ENCODE measurements at regions not wholly inside any gene's neighbourhood (a gene's known extent, or its start where the extent isn't known, plus 50 kb on each side); places are given as distances from the start of the nearest gene placed in this dataset.
"Not testable (repeated sequence)": the region's sequence is repeated elsewhere in the genome, so short reads cannot be mapped to it uniquely, and the experiment has no call there.

DNA sequence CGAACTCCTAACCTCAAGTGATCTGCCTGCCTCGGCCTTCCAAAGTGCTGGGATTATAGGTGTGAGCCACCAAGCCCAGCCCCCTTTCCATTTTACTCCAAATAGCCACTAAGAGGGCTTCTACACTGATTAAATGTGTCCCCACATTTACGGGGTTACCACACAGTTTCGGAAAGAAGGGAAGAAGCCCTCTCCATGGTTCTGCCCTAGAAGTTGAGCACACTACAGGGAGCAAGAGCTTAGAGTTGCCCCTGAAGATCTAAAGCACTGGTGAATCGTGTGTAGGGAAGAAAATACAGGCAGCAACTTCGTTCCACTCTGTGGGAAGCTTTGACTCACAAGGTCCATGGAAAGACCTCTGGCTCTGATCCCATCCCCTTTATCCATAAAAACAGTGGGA lies 133.0 kb upstream of the PRKCQ start:
- ChIA-PET CTCF (no interaction called here), POLR2A (no interaction called here)
- H3K9me3 Mint-ChIP-seq (ENCODE audit: low read depth), result no peaks in the 10 kb centered on the region
- intact Hi-C loops (cut with DNase I, micrococcal nuclease), result no loop called here
- no peak for ATAC-seq
- no peak overlapping the region for H3K4me3 Mint-ChIP-seq
- H3K27ac Mint-ChIP-seq, result no peak overlapping the region
- peaks cover 9% of the 10 kb centered on the region for H3K4me1 Mint-ChIP-seq
- DNase-seq, result no peak
- H3K36me3 Mint-ChIP-seq (ENCODE audit: low read depth), result no peaks in the 10 kb centered on the region
- peaks cover 30% of the 10 kb centered on the region for H3K27me3 Mint-ChIP-seq

DNA sequence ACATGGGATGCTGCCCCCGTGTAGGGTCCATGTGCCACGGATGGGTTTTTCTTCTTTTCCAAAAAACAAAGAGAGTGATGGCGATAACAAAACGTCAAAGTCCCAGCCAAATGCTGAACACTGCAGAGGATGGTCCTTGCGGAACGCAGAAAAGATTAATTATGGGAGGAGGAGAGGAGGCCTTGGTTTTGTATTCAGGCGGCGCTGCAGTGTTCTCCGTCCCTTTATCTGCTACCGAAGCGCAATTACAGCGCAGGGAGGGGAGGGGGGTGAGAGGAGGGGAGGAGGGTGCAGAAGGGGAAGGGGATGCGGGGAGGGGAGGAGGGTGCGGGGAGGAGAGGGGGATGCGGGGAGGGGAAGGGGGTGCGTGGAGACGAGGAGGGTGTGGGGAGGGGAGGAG lies 131.8 kb upstream of the PRKCQ start:
- H3K27me3 Mint-ChIP-seq, result peaks cover 35% of the 10 kb centered on the region
- no peak overlapping the region for H3K4me3 Mint-ChIP-seq
- intact Hi-C loops (cut with DNase I, micrococcal nuclease), result no loop called here
- peaks cover 9% of the 10 kb centered on the region for H3K4me1 Mint-ChIP-seq
- CTCF ChIA-PET, result no interaction called here
- DNase-seq, result no peak
- no peak for ATAC-seq
- no peak overlapping the region for H3K27ac Mint-ChIP-seq
- H3K9me3 Mint-ChIP-seq (ENCODE audit: low read depth), result no peaks in the 10 kb centered on the region
- POLR2A ChIA-PET, result no interaction called here
- H3K36me3 Mint-ChIP-seq (ENCODE audit: low read depth), result no peaks in the 10 kb centered on the region

DNA sequence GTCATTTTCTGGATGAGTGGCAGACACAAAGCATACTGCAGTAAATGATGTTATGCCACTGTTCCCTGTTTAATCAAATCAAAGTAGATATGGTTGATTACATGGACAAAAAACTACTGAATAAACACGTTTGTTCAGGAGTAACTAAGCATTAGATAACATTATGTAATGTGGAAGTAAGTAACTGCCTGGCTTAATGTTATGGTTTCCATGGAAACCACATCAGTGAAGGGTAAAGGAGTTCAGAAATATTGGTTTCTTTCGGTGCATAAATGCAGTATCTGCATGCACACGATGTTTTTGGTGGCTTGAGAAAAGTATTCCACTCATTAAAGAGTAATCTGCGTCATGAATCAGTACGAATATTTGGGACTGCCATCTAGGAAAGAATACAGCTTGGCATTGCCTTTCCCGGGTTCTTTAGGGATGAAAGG lies 131.3 kb upstream of the PRKCQ start:
- H3K4me1 Mint-ChIP-seq, result peaks cover 9% of the 10 kb centered on the region
- CTCF ChIA-PET, result no interaction called here

DNA sequence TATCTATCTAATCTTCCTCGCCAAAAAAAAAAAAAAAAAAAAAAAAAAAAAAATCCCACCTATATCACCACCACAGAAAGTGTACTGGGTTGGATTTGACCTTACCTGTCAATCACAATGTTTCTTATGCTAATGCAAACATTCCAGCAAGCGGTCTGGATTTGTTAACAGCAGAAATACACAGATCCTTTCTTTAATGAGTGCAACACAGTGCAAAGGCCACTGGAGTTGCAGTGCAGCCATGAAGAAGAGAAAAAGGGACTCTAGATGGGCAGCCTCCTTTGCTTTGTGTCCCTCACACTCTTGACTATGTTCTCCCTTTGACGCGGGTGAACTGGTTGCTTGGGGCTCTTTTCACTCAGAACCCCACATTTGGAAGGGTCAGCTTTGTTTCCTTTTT lies 127.3 kb upstream of the PRKCQ start:
- intact Hi-C loops (cut with DNase I, micrococcal nuclease), result no loop called here
- no peak overlapping the region for H3K4me3 Mint-ChIP-seq
- DNase-seq, result no peak
- H3K9me3 Mint-ChIP-seq (ENCODE audit: low read depth), result no peaks in the 10 kb centered on the region
- H3K27ac Mint-ChIP-seq, result no peak overlapping the region
- ChIA-PET POLR2A (no interaction called here), CTCF (no interaction called here)
- no peaks in the 10 kb centered on the region for H3K36me3 Mint-ChIP-seq (ENCODE audit: low read depth)
- H3K27me3 Mint-ChIP-seq, result peaks cover 36% of the 10 kb centered on the region
- peaks cover 3% of the 10 kb centered on the region for H3K4me1 Mint-ChIP-seq
- ATAC-seq, result no peak

More for the DNA sequence above, 131.3 kb upstream of the PRKCQ start:
- POLR2A ChIA-PET, result no interaction called here
- DNase-seq (no peak), ATAC-seq (no peak)
- H3K27me3 Mint-ChIP-seq, result peaks cover 36% of the 10 kb centered on the region
- H3K9me3 Mint-ChIP-seq (ENCODE audit: low read depth), result no peaks in the 10 kb centered on the region
- H3K4me3 Mint-ChIP-seq, result no peak overlapping the region
- no peaks in the 10 kb centered on the region for H3K36me3 Mint-ChIP-seq (ENCODE audit: low read depth)
- H3K27ac Mint-ChIP-seq, result no peak overlapping the region
- intact Hi-C loops (cut with DNase I, micrococcal nuclease), result no loop called here

DNA sequence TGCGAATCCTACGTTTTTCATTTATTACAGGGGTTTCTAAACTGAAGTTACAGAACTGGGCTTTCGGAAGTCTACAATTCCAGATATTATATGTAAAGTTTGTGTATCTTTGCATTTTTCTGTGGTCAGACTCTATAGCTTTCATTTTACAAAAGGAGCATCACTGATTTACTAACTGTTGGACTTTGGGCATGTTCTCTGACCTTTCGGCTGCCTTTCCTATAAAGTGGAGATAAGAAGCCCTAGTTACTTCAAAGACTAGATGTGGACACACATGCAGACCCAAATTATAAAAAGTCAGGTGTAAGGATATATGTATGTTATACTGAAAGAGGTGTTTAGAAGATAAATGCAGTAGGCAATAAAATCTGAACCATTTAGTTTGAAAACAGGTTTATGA lies 126.6 kb upstream of the PRKCQ start:
- DNase-seq, result no peak
- Mint-ChIP-seq H3K36me3 (ENCODE audit: low read depth) (no peaks in the 10 kb centered on the region), H3K27me3 (peaks cover 34% of the 10 kb centered on the region), H3K4me3 (no peak overlapping the region), H3K9me3 (ENCODE audit: low read depth) (no peaks in the 10 kb centered on the region), H3K27ac (no peak overlapping the region), H3K4me1 (peaks cover 3% of the 10 kb centered on the region)
- CTCF ChIA-PET, result no interaction called here
- intact Hi-C loops (cut with DNase I, micrococcal nuclease), result no loop called here
- ATAC-seq, result no peak
- POLR2A ChIA-PET, result interaction anchor here (0.5 kb wide), 1 partner anchor 18 kb away, joined by 3 read pairs; no protein-coding TSS in a partner anchor

DNA sequence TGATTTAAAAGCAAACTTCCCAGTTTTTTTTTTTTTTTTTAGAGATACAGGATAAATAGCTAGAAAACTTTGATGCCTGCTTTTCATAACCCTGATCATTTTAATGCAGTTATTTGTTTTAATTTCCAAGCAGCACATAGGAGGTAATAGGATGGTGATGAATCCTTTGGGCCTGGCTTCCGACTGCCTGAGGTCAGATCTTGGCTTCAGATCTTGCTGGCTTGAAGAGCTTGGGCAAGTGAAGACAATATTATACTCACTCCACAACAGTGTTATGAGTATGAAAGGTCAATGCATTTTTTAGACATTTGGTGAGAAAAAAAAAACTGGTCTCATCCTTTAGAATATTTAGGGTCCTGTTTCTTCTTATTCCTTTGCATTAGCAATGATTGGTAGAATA lies 124.8 kb upstream of the PRKCQ start:
- POLR2A ChIA-PET, result interaction anchor here (0.6 to 0.7 kb wide), 2 partner anchors 35 to 39 kb away, joined by 4 to 5 read pairs; no protein-coding TSS in a partner anchor

DNA sequence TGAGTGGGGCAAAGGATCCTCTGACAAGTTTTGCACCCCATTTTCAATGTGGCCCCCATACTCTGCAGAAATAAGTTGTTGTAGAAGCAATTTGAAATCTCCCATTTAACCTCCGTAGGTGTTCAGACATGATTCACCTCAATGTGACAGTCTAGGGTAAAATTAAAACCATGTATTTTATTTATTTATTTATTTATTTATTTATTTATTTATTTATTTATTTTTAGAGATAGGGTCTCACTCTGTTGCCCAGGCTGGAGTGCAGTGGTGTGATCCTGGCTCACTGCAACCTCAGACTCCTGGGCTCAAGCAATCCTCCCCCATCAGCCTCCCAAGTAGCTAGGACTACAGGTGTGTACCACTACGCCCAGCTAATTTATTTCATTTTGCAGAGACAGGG lies 122.8 kb upstream of the PRKCQ start:
- H3K9me3 Mint-ChIP-seq (ENCODE audit: low read depth); H3K36me3 Mint-ChIP-seq (ENCODE audit: low read depth); POLR2A ChIA-PET; DNase-seq; intact Hi-C loops (cut with DNase I, micrococcal nuclease); H3K4me1 Mint-ChIP-seq; H3K27ac Mint-ChIP-seq; H3K4me3 Mint-ChIP-seq; ATAC-seq: not testable (repeated sequence)
- CTCF ChIA-PET, result interaction anchor here (0.8 to 1.0 kb wide), 2 partner anchors 21 to 148 kb away, joined by 3 read pairs; no protein-coding TSS in a partner anchor
- H3K27me3 Mint-ChIP-seq, result peaks cover 12% of the 10 kb centered on the region

More for the DNA sequence above, 124.8 kb upstream of the PRKCQ start:
- Mint-ChIP-seq H3K36me3 (ENCODE audit: low read depth) (no peaks in the 10 kb centered on the region), H3K4me1 (peaks cover 3% of the 10 kb centered on the region), H3K9me3 (ENCODE audit: low read depth) (no peaks in the 10 kb centered on the region), H3K27me3 (peaks cover 24% of the 10 kb centered on the region), H3K4me3 (no peak overlapping the region), H3K27ac (no peak overlapping the region)
- CTCF ChIA-PET, result interaction anchor here (0.5 to 1.1 kb wide), 4 partner anchors 25 to 440 kb away, joined by 3 to 4 read pairs (median 3); no protein-coding TSS in a partner anchor
- ATAC-seq (no peak), DNase-seq (no peak)
- intact Hi-C loops (cut with DNase I, micrococcal nuclease), result no loop called here

DNA sequence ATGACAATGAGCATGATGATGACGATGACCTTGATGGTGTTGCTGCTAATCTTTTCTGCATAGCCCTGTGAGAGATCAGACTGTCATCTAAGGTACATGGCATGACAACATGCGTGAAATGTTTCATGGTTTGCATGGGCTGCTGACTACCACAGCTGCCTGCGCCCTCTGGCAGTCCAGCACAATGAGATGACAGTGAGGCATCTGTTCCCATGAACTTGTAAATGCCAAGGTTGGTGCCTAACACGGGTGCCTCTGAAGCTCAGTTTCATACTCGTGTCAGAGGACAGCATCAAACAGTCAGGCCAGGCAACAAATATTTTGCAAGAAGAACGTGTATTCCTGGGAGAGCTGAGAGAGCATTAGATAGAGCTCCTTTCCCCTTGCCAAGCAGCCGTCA lies 122.0 kb upstream of the PRKCQ start:
- Mint-ChIP-seq H3K4me3 (no peak overlapping the region), H3K27ac (no peak overlapping the region), H3K4me1 (no peaks in the 10 kb centered on the region), H3K9me3 (ENCODE audit: low read depth) (no peaks in the 10 kb centered on the region), H3K36me3 (ENCODE audit: low read depth) (no peaks in the 10 kb centered on the region), H3K27me3 (peaks cover 8% of the 10 kb centered on the region)
- ChIA-PET CTCF (interaction anchor here (1.0 kb wide), 1 partner anchor 20 kb away, joined by 3 read pairs; no protein-coding TSS in a partner anchor), POLR2A (no interaction called here)
- no peak for ATAC-seq
- no peak for DNase-seq
- intact Hi-C loops (cut with DNase I, micrococcal nuclease), result no loop called here

DNA sequence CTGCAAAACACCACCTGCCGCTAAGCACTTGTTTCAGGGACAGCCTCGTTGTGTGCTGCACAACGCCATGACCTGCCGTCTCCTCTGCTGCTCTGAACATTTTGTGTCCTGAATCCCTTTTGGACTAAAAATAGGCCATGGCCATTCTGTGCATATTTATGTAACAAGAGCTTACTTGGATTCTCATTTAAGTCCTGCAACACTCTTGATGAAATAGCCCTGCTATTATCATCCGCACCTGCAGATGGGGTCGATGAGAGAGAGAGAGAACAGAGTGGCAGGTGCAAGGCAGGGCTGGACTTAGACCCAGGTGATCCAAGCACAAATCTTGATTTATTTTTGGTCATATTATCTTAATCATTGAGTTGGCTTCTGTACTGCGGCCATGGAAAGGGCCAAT lies 121.2 kb upstream of the PRKCQ start:
- POLR2A ChIA-PET, result no interaction called here
- CTCF ChIA-PET, result interaction anchor here (1.0 kb wide), 1 partner anchor 13 kb away, joined by 3 read pairs; no protein-coding TSS in a partner anchor
- no peaks in the 10 kb centered on the region for H3K9me3 Mint-ChIP-seq (ENCODE audit: low read depth)

DNA sequence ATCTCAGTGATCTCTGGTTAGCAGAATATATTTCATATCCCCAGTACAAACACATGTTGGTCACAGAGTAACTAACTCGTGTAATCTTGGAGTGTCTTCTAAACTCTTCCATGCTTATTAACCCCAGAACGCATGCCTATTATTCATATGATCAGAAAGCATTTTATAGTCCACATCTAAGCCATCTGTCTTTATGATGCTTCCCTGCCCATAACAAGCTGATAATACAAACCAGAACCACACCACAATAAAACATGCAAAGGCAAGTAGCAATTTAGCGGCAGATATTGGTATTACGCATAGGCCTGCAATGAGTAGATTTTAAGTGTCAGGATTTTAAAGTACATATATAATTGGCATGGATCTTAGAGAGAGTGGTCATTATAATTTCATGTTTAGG lies 120.0 kb upstream of the PRKCQ start:
- ChIA-PET POLR2A (interaction anchor here (0.6 kb wide), 1 partner anchor 9 kb away, joined by 3 read pairs; no protein-coding TSS in a partner anchor), CTCF (interaction anchor here (0.5 to 1.0 kb wide), 3 partner anchors 14 to 598 kb away, joined by 3 read pairs; no protein-coding TSS in a partner anchor)
- Mint-ChIP-seq H3K36me3 (ENCODE audit: low read depth) (no peaks in the 10 kb centered on the region), H3K4me3 (no peak overlapping the region), H3K27me3 (peaks cover 3% of the 10 kb centered on the region), H3K4me1 (peaks cover 6% of the 10 kb centered on the region), H3K9me3 (ENCODE audit: low read depth) (no peaks in the 10 kb centered on the region), H3K27ac (no peak overlapping the region)
- ATAC-seq (no peak), DNase-seq (no peak)
- intact Hi-C loops (cut with DNase I, micrococcal nuclease), result no loop called here

More for the DNA sequence above, 121.2 kb upstream of the PRKCQ start:
- no peak overlapping the region for H3K27ac Mint-ChIP-seq
- no peak overlapping the region for H3K4me3 Mint-ChIP-seq
- H3K36me3 Mint-ChIP-seq (ENCODE audit: low read depth), result no peaks in the 10 kb centered on the region
- DNase-seq (peak; percentile 15), ATAC-seq (no peak)
- H3K4me1 Mint-ChIP-seq, result no peaks in the 10 kb centered on the region
- intact Hi-C loops (cut with DNase I, micrococcal nuclease), result no loop called here
- H3K27me3 Mint-ChIP-seq, result peaks cover 5% of the 10 kb centered on the region

DNA sequence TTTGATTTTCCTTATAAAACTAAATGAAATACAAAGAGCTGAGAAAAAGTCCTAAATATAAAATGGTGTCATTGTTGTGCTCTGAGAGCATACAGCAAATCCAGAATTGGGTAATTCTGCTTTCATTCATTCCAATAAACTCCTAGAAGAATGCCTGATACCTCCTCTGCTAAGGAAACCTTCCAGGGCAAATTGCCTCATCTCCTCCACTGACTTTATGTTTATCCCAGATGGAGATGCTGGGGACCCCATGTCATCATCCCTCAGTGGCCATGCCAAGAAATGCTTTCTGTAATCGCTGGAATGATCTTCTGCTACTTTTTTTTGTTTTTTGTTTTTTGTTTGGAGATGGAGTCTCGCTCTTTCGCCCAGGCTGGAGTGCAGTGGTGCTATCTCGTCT lies 119.3 kb upstream of the PRKCQ start:
- Mint-ChIP-seq H3K4me3 (no peak overlapping the region), H3K27me3 (peaks cover 3% of the 10 kb centered on the region), H3K9me3 (ENCODE audit: low read depth) (no peaks in the 10 kb centered on the region), H3K4me1 (peaks cover 13% of the 10 kb centered on the region), H3K36me3 (ENCODE audit: low read depth) (no peaks in the 10 kb centered on the region), H3K27ac (no peak overlapping the region)
- intact Hi-C loops (cut with DNase I, micrococcal nuclease), result no loop called here
- ATAC-seq, result no peak
- no peak for DNase-seq
- ChIA-PET CTCF (interaction anchor here (0.7 kb wide), 1 partner anchor 74 kb away, joined by 3 read pairs; no protein-coding TSS in a partner anchor), POLR2A (no interaction called here)

DNA sequence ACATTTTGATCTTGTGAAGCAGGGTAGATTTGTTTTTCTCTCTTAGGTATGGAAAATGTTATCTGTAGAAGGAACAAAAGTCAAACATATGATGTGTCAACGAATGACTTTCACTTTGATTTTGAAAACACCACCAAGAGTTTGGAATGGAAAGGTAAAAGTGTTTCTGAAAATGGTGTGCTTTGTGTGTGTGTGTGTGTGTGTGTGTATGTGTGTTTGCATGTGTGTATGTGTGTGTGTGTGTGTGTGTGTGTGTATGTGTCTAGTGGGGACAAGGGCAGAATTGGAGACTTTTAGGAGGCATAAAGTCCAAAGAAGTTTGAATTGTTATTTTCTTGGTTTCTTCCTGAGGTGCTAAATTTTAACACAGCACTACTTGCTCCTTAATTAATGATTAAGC lies 115.4 kb upstream of the PRKCQ start:
- ChIA-PET POLR2A (no interaction called here), CTCF (interaction anchor here (2.1 kb wide), 1 partner anchor 16 kb away, joined by 5 read pairs; no protein-coding TSS in a partner anchor)
- Mint-ChIP-seq H3K4me3 (no peak overlapping the region), H3K9me3 (ENCODE audit: low read depth) (no peaks in the 10 kb centered on the region), H3K27me3 (peaks cover 4% of the 10 kb centered on the region), H3K4me1 (peaks cover 13% of the 10 kb centered on the region), H3K36me3 (ENCODE audit: low read depth) (no peaks in the 10 kb centered on the region), H3K27ac (peak overlapping the region; percentile 34)
- intact Hi-C loops (cut with DNase I, micrococcal nuclease), result no loop called here
- ATAC-seq, result peak; percentile 42
- DNase-seq, result no peak
